ENCODE measurements at regions not wholly inside any gene's neighbourhood (a gene's known extent, or its start where the extent isn't known, plus 50 kb on each side); places are given as distances from the start of the nearest gene placed in this dataset.

DNA sequence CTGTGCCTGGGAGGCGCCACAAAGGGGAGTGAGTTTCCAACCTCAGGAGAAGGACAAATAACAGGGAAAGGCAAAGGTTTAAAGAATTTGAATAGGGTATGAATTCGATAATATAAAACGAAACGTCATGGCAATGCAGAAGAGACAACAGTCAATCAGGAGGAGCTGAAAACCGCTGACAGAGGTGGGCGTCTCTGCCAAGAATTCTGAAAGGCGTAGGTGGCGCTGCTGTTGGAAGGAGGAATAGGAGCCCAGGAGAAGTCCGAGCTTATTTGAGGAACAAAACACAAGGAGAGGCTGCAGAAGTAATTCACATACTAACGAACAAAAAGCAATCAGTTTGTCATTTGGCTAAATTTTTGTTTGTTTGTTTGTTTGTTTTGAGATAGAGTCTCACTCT, 485.8 kb upstream of the POU3F3 start:
- TF ChIP-seq, protein P1, sequence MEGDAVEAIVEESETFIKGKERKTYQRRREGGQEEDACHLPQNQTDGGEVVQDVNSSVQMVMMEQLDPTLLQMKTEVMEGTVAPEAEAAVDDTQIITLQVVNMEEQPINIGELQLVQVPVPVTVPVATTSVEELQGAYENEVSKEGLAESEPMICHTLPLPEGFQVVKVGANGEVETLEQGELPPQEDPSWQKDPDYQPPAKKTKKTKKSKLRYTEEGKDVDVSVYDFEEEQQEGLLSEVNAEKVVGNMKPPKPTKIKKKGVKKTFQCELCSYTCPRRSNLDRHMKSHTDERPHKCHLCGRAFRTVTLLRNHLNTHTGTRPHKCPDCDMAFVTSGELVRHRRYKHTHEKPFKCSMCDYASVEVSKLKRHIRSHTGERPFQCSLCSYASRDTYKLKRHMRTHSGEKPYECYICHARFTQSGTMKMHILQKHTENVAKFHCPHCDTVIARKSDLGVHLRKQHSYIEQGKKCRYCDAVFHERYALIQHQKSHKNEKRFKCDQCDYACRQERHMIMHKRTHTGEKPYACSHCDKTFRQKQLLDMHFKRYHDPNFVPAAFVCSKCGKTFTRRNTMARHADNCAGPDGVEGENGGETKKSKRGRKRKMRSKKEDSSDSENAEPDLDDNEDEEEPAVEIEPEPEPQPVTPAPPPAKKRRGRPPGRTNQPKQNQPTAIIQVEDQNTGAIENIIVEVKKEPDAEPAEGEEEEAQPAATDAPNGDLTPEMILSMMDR (IDR thresholded peaks at IDR 0.05; ENCODE audit: low read length) = no peak
- TF ChIP-seq EZH2phosphoT487 (IDR thresholded peaks at IDR 0.05; ENCODE audit: low read length) = no peak
- TF ChIP-seq EZH2 (optimal IDR thresholded peaks at IDR 0.05; ENCODE audit: low read depth, low read length) = no peak
- Histone ChIP-seq H3K9me3 (replicated peaks; ENCODE audit: insufficient read depth, low read length) (no peaks in the 10 kb centered on the region), H3K4me2 (ENCODE audit: low read depth, low read length) (no peak overlapping the region), H3F3A (ENCODE audit: insufficient read depth, low read length) (no peaks in the 10 kb centered on the region), H3K9me2 (replicated peaks; ENCODE audit: insufficient read depth, low read length) (no peaks in the 10 kb centered on the region), H3K9ac (ENCODE audit: low read length) (no peak overlapping the region), H2AFZ (ENCODE audit: low read length) (no peak overlapping the region), H3K27ac (ENCODE audit: low read length) (no peak overlapping the region), H3K27me3 (replicated peaks; ENCODE audit: insufficient read depth, low read length) (no peaks in the 10 kb centered on the region), H3K36me3 (replicated peaks; ENCODE audit: insufficient read depth, low read length) (no peaks in the 10 kb centered on the region), H4K20me1 (ENCODE audit: insufficient read depth, low read length) (no peaks in the 10 kb centered on the region), H3K4me3 (ENCODE audit: low read length) (no peak overlapping the region), H3K4me1 (ENCODE audit: low read length) (no peaks in the 10 kb centered on the region), H3K79me2 (ENCODE audit: low read length) (no peaks in the 10 kb centered on the region)
- DNase-seq = no peak

DNA sequence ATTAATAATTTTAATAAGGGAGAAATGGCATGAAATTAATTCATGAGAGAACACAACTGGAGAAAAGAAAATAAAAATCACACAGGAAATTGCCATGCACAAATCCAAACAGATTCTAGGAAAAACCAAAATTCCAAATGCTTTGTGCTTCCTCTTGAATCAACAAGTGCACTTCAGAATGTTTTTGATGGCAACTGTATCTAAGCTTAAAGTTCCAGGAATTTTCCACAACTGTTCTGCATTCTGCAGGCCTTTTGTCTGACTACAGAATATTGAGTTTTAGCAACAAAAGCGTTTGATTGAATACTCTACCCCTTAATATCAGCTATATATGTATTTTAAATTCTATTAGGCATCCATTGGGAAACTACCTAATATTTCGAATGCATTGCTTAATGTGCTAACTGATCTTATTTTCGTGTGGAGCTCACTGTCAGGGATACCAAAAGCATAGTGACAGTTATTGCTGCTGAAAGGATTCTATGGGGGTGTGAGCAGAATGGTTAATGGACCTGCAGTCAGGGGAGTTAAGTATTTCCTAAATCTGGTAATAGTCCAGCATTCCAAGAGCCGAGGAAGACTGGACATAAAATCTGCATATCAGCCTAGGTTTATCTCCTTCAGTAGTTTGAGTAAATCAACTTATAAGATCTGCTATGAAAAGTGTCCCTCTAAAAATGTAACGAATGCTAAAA, 482.7 kb upstream of the POU3F3 start:
- Histone ChIP-seq H3K4me2 (ENCODE audit: low read depth, low read length) (no peak overlapping the region), H3K27ac (ENCODE audit: low read length) (no peak overlapping the region)
- DNase-seq = no peak

GRCh38 chr2:104375206-104375605, 478.7 kb upstream of the POU3F3 start:
- no peaks in the 10 kb centered on the region for H3K27me3 ChIP-seq (replicated peaks; ENCODE audit: insufficient read depth, low read length)
- no peak overlapping the region for H3K4me2 ChIP-seq (ENCODE audit: low read depth, low read length)
- H3K79me2 ChIP-seq (ENCODE audit: low read length) = no peaks in the 10 kb centered on the region
- no peaks in the 10 kb centered on the region for H3K36me3 ChIP-seq (replicated peaks; ENCODE audit: insufficient read depth, low read length)
- TF ChIP-seq, protein P1 (IDR thresholded peaks at IDR 0.05; ENCODE audit: low read length) = no peak
- TF ChIP-seq EZH2phosphoT487 (IDR thresholded peaks at IDR 0.05; ENCODE audit: low read length) (no peak), EZH2 (optimal IDR thresholded peaks at IDR 0.05; ENCODE audit: low read depth, low read length) (no peak)
- no peaks in the 10 kb centered on the region for H3K9me3 ChIP-seq (replicated peaks; ENCODE audit: insufficient read depth, low read length)
- no peaks in the 10 kb centered on the region for H3K9me2 ChIP-seq (replicated peaks; ENCODE audit: insufficient read depth, low read length)
- H3K4me1 ChIP-seq (ENCODE audit: low read length) = no peaks in the 10 kb centered on the region
- H3F3A ChIP-seq (ENCODE audit: insufficient read depth, low read length) = no peaks in the 10 kb centered on the region
- peak; percentile 27 for DNase-seq
- no peak overlapping the region for H2AFZ ChIP-seq (ENCODE audit: low read length)
- H4K20me1 ChIP-seq (ENCODE audit: insufficient read depth, low read length) = no peaks in the 10 kb centered on the region
- no peak overlapping the region for H3K27ac ChIP-seq (ENCODE audit: low read length)
- H3K9ac ChIP-seq (ENCODE audit: low read length) = no peak overlapping the region
- no peak overlapping the region for H3K4me3 ChIP-seq (ENCODE audit: low read length)

More for the DNA sequence above, 482.7 kb upstream of the POU3F3 start:
- Histone ChIP-seq H3F3A (ENCODE audit: insufficient read depth, low read length) (no peaks in the 10 kb centered on the region), H3K36me3 (replicated peaks; ENCODE audit: insufficient read depth, low read length) (no peaks in the 10 kb centered on the region), H4K20me1 (ENCODE audit: insufficient read depth, low read length) (no peaks in the 10 kb centered on the region), H3K9ac (ENCODE audit: low read length) (no peak overlapping the region), H2AFZ (ENCODE audit: low read length) (no peak overlapping the region), H3K27me3 (replicated peaks; ENCODE audit: insufficient read depth, low read length) (no peaks in the 10 kb centered on the region), H3K4me1 (ENCODE audit: low read length) (no peaks in the 10 kb centered on the region), H3K4me3 (ENCODE audit: low read length) (no peak overlapping the region), H3K9me2 (replicated peaks; ENCODE audit: insufficient read depth, low read length) (no peaks in the 10 kb centered on the region), H3K79me2 (ENCODE audit: low read length) (no peaks in the 10 kb centered on the region), H3K9me3 (replicated peaks; ENCODE audit: insufficient read depth, low read length) (no peaks in the 10 kb centered on the region)
- no peak for TF ChIP-seq EZH2 (optimal IDR thresholded peaks at IDR 0.05; ENCODE audit: low read depth, low read length)
- TF ChIP-seq EZH2phosphoT487 (IDR thresholded peaks at IDR 0.05; ENCODE audit: low read length) = no peak
- TF ChIP-seq, protein P1 (IDR thresholded peaks at IDR 0.05; ENCODE audit: low read length) = no peak

All from MM.1S (cell line).